GM23338 (cell line): ENCODE measurements at regions not wholly inside any gene's neighbourhood (a gene's known extent, or its start where the extent isn't known, plus 50 kb on each side); places are given as distances from the start of the nearest gene placed in this dataset.
A peak's percentile ranks its signal among the peaks of the same experiment; 100 is the strongest.

Source experiments
- ATAC-seq: fragments of 200-7000 bp; cut with Tn5 transposase; 3 replicates; pipeline ENCODE4 v1.9.1; 2020
- DNase-seq: peaks from one replicate; pipeline ENCODE4 v3.0.0-alpha.2; 2015; ENCODE audit warnings: low spot score
- H2AFZ ChIP-seq: fragments of 200-600 bp; sonication (generic); 2 replicates; pipeline ENCODE4 v1.8.0; 2016; ENCODE audit warnings: antibody characterized with exemption, mild to moderate bottlenecking, moderate library complexity
- H3F3A ChIP-seq: fragments of 200-600 bp; sonication (generic); replicated peaks from 2 replicates; pipeline ENCODE4 v1.8.0; 2017; ENCODE audit warnings: antibody characterized with exemption, mixed run types, low read depth
- H3K27ac ChIP-seq: fragments of 200-600 bp; sonication (generic); 2 replicates; pipeline ENCODE4 v1.6.1; 2016; ENCODE audit warnings: low read depth
- H3K27me3 ChIP-seq: fragments of 200-600 bp; sonication (generic); 2 replicates; pipeline ENCODE4 v1.8.0; 2016; ENCODE audit warnings: mild to moderate bottlenecking, mixed run types, moderate library complexity; ENCODE audit not compliant: insufficient read depth
- H3K36me3 ChIP-seq: fragments of 200-600 bp; sonication (generic); 2 replicates; pipeline ENCODE4 v1.8.0; 2016; ENCODE audit warnings: mild to moderate bottlenecking; ENCODE audit not compliant: insufficient read depth
- H3K4me1 ChIP-seq: fragments of 200-600 bp; sonication (generic); 2 replicates; pipeline ENCODE4 v1.8.0; 2016; ENCODE audit warnings: mild to moderate bottlenecking, moderate library complexity; ENCODE audit not compliant: insufficient read depth
- H3K4me2 ChIP-seq: fragments of 200-600 bp; sonication (generic); 2 replicates; pipeline ENCODE4 v1.7.1; 2017; ENCODE audit warnings: mixed run types
- H3K4me3 ChIP-seq: fragments of 200-600 bp; sonication (generic); 2 replicates; pipeline ENCODE4 v1.6.1; 2016; ENCODE audit warnings: mixed run types
- H3K79me2 ChIP-seq: fragments of 200-600 bp; sonication (generic); replicated peaks from 2 replicates; pipeline ENCODE4 v1.8.0; 2017; ENCODE audit warnings: mild to moderate bottlenecking; ENCODE audit not compliant: insufficient read depth
- H3K9me2 ChIP-seq: fragments of 200-600 bp; sonication (generic); 2 replicates; pipeline ENCODE4 v1.8.0; 2017; ENCODE audit not compliant: insufficient read depth
- H4K20me1 ChIP-seq: fragments of 200-600 bp; sonication (generic); replicated peaks from 2 replicates; pipeline ENCODE4 v1.8.0; 2017; ENCODE audit warnings: mild to moderate bottlenecking; ENCODE audit not compliant: insufficient read depth
- H3K27ac Mint-ChIP-seq: 2 replicates; pipeline ENCODE4 v1.8.0; 2020; ENCODE audit warnings: inconsistent platforms, mild to moderate bottlenecking, moderate library complexity, mixed read lengths
- H3K27me3 Mint-ChIP-seq: 3 replicates; pipeline ENCODE4 v1.8.0; 2022; ENCODE audit warnings: low read depth, mild to moderate bottlenecking, moderate library complexity, mixed read lengths, inconsistent platforms; ENCODE audit not compliant: insufficient read depth, poor library complexity
- H3K36me3 Mint-ChIP-seq: 3 replicates; pipeline ENCODE4 v1.8.0; 2021; ENCODE audit warnings: low read depth, mild to moderate bottlenecking, inconsistent platforms, moderate library complexity, mixed read lengths
- H3K4me1 Mint-ChIP-seq: 3 replicates; pipeline ENCODE4 v1.8.0; 2020; ENCODE audit warnings: mild to moderate bottlenecking, inconsistent platforms, mixed read lengths
- H3K4me3 Mint-ChIP-seq: 3 replicates; pipeline ENCODE4 v1.8.0; 2021; ENCODE audit warnings: moderate library complexity, mild to moderate bottlenecking, inconsistent platforms, mixed read lengths
- H3K9me3 Mint-ChIP-seq: 3 replicates; pipeline ENCODE4 v1.8.0; 2020; ENCODE audit warnings: moderate library complexity, mild to moderate bottlenecking, inconsistent platforms, mixed read lengths
- CREB1 ChIP-seq: fragments of 250-450 bp; sonication (Bioruptor Pico); IDR thresholded peaks from 2 replicates; pipeline ENCODE4 v1.5.0; 2020; ENCODE audit warnings: low read depth, mild to moderate bottlenecking, moderate library complexity
- CTCF ChIP-seq, 2 experiments: fragments of 200-600 bp in 1 of 2; sonication (generic) in 1 of 2; conservative IDR thresholded peaks; 2 replicates each; pipeline versions ENCODE4 v1.5.1 to v1.6.1; 2016 to 2017; ENCODE audit warnings: antibody characterized with exemption in 2 of 2, low read depth in 2 of 2, mild to moderate bottlenecking in 2 of 2, moderate library complexity in 1 of 2
- ETS1 ChIP-seq: IDR thresholded peaks from 2 replicates; pipeline ENCODE4 v1.6.1; 2016; ENCODE audit warnings: antibody characterized with exemption
- EZH2 ChIP-seq: fragments of 200-600 bp; sonication (generic); IDR thresholded peaks from one replicate; pipeline ENCODE4 v1.8.0; 2017; ENCODE audit warnings: antibody characterized with exemption, mild to moderate bottlenecking, low read depth; ENCODE audit not compliant: unreplicated experiment
- EZH2phosphoT487 ChIP-seq: fragments of 200-600 bp; sonication (generic); IDR thresholded peaks from one replicate; pipeline ENCODE4 v1.8.1; 2018; ENCODE audit warnings: antibody characterized with exemption; ENCODE audit not compliant: unreplicated experiment
- JUNB ChIP-seq: IDR thresholded peaks from one replicate; pipeline ENCODE4 v1.6.1; 2016; ENCODE audit warnings: antibody characterized with exemption; ENCODE audit not compliant: unreplicated experiment
- NANOG ChIP-seq: IDR thresholded peaks from 2 replicates; pipeline ENCODE4 v1.6.1; 2016; ENCODE audit warnings: antibody characterized with exemption, borderline replicate concordance
- POLR2AphosphoS5 ChIP-seq: IDR thresholded peaks from 2 replicates; pipeline ENCODE4 v1.6.1; 2016; ENCODE audit warnings: antibody characterized with exemption, low read depth
- REST ChIP-seq: IDR thresholded peaks from one replicate; pipeline ENCODE4 v1.6.1; 2018; ENCODE audit warnings: antibody characterized with exemption; ENCODE audit not compliant: unreplicated experiment
- STAT1 ChIP-seq: IDR thresholded peaks from one replicate; pipeline ENCODE4 v1.6.1; 2016; ENCODE audit warnings: antibody characterized with exemption; ENCODE audit not compliant: unreplicated experiment
- ZNF114 ChIP-seq: fragments of 250-450 bp; sonication (Bioruptor Pico); IDR thresholded peaks from 2 replicates; pipeline ENCODE4 v1.5.0; 2020; ENCODE audit warnings: mild to moderate bottlenecking, moderate library complexity
- ZNF331 ChIP-seq: fragments of 250-450 bp; sonication (Bioruptor Pico); IDR thresholded peaks from 2 replicates; pipeline ENCODE4 v1.5.0; 2020; ENCODE audit warnings: low read depth, mild to moderate bottlenecking, moderate library complexity
- ZNF462 ChIP-seq: fragments of 250-450 bp; sonication (Bioruptor Pico); IDR thresholded peaks from 2 replicates; pipeline ENCODE4 v1.5.0; 2020; ENCODE audit warnings: mild to moderate bottlenecking, moderate library complexity

- Mint-ChIP-seq H3K36me3 (no peaks in the 10 kb centered on the region), H3K9me3 (no peaks in the 10 kb centered on the region), H3K27ac (no peak overlapping the region), H3K4me1 (peaks cover 14% of the 10 kb centered on the region), H3K27me3 (peaks cover 2% of the 10 kb centered on the region), H3K4me3 (no peak overlapping the region)
- H4K20me1 ChIP-seq: no peaks in the 10 kb centered on the region
- no peak for DNase-seq
- peaks cover 10% of the 10 kb centered on the region for H3K4me1 ChIP-seq
- no peak overlapping the region for H3K27ac ChIP-seq
- H3K79me2 ChIP-seq: no peaks in the 10 kb centered on the region
- H3K4me2 ChIP-seq: no peak overlapping the region
- H3K27me3 ChIP-seq: no peaks in the 10 kb centered on the region
- no peaks in the 10 kb centered on the region for H3F3A ChIP-seq
- no peak for TF ChIP-seq JUNB
- TF ChIP-seq ZNF331 (CRISPR knock-in tag): no peak
- TF ChIP-seq ETS1: no peak
- no peak for TF ChIP-seq EZH2
- no peak for TF ChIP-seq CREB1
- TF ChIP-seq POLR2AphosphoS5: no peak
- TF ChIP-seq REST: no peak
- no peak for TF ChIP-seq CTCF (conservative IDR thresholded peaks at IDR 0.05; ENCODE audit: low read depth in 2 of 2)
- no peak for TF ChIP-seq ZNF114 (CRISPR knock-in tag)
- TF ChIP-seq NANOG: no peak
- TF ChIP-seq EZH2phosphoT487: no peak
- TF ChIP-seq ZNF462 (CRISPR knock-in tag): no peak
- TF ChIP-seq STAT1: no peak
- no peaks in the 10 kb centered on the region for H3K36me3 ChIP-seq
- ATAC-seq: no peak
- H3K4me3 ChIP-seq: no peak overlapping the region
- H2AFZ ChIP-seq: peak overlapping the region; percentile 75; the same call in 1 of the 2 replicates
- H3K9me2 ChIP-seq: no peaks in the 10 kb centered on the region
These were observed 135.9 kb downstream of the TUSC1 start for GRCh38 chr9:25542319-25542718.
